ENCODE measurements at regions not wholly inside any gene's neighbourhood (a gene's known extent, or its start where the extent isn't known, plus 50 kb on each side); places are given as distances from the start of the nearest gene placed in this dataset.

DNA sequence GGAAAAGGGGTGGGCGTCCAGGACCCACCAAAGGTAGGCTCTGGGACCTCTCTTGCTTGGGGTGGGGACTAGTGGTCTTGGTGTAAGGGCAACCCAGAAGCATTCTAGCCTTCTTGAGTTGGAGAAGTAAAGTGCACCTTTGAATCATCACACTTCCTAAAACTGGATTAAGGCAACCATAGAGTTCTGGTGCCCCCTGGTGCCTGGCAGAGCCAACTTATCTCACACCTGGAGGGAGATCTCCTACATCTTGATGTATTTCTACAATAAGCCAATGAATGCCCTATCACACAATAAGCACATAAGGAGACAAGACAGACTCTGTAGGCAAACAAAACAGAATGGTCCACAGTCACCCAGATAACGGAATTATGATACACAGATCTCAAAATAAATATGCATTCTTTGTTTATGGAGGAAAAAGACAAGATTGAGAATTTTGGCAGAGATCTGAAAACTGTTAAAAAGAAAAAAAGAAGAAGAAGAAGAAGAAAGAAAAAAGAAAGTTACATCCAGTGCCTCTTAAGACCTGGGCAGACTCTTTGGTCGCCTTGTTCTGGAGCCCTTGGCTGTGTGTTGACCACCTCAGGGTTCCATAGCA lies 95.9 kb upstream of the PPP2R5C start:
- Mint-ChIP-seq H3K27ac (ENCODE audit: unreplicated experiment) (no peak overlapping the region), H3K9me3 (ENCODE audit: unreplicated experiment) (peaks cover 13% of the 10 kb centered on the region), H3K27me3 (ENCODE audit: insufficient read depth, unreplicated experiment) (peaks cover 10% of the 10 kb centered on the region), H3K36me3 (ENCODE audit: insufficient read depth, unreplicated experiment) (no peaks in the 10 kb centered on the region), H3K4me1 (ENCODE audit: low read depth, unreplicated experiment) (no peaks in the 10 kb centered on the region), H3K4me3 (ENCODE audit: unreplicated experiment) (no peak overlapping the region)
- no peaks in the 10 kb centered on the region for H3K27me3 ChIP-seq (replicated peaks; ENCODE audit: control insufficient read depth, insufficient read depth, low read length)
- DNase-seq, result peak; percentile 50 to 59
- peak; percentile 45 to 55 for TF ChIP-seq CTCF (IDR thresholded peaks at IDR 0.05; ENCODE audit: insufficient read depth in 1 of 2, low read depth in 1 of 2, low read length in 1 of 2, severe bottlenecking in 1 of 2, unreplicated experiment in 1 of 2)
- ChIA-PET POLR2A (no interaction called here), CTCF (no interaction called here)
- no TSS peak for BruUV-seq (replicated peaks)
- no peak overlapping the region for H3K4me3 ChIP-seq (ENCODE audit: low read depth, low read length)
- intact Hi-C loops (cut with micrococcal nuclease; ENCODE audit: unreplicated experiment), result no loop called here
- H3K9me3 ChIP-seq, result no peaks in the 10 kb centered on the region
- H3K4me1 ChIP-seq, result no peaks in the 10 kb centered on the region
- H3K36me3 ChIP-seq (ENCODE audit: control insufficient read depth, insufficient read depth, low read length), result no peaks in the 10 kb centered on the region

GRCh38 chr14:101666264-101666663 lies 95.2 kb upstream of the PPP2R5C start:
- no peaks in the 10 kb centered on the region for H3K4me1 ChIP-seq
- TF ChIP-seq CTCF (IDR thresholded peaks at IDR 0.05; ENCODE audit: insufficient read depth in 1 of 2, low read depth in 1 of 2, low read length in 1 of 2, severe bottlenecking in 1 of 2, unreplicated experiment in 1 of 2), result no peak
- H3K4me1 Mint-ChIP-seq (ENCODE audit: low read depth, unreplicated experiment), result no peaks in the 10 kb centered on the region
- no peaks in the 10 kb centered on the region for H3K36me3 Mint-ChIP-seq (ENCODE audit: insufficient read depth, unreplicated experiment)
- ChIA-PET POLR2A (no interaction called here), CTCF (interaction anchor here (0.7 kb wide), 1 partner anchor 185 kb away, joined by 3 read pairs; no protein-coding TSS in a partner anchor)
- no peaks in the 10 kb centered on the region for H3K27me3 ChIP-seq (replicated peaks; ENCODE audit: control insufficient read depth, insufficient read depth, low read length)
- H3K36me3 ChIP-seq (ENCODE audit: control insufficient read depth, insufficient read depth, low read length), result no peaks in the 10 kb centered on the region
- no peak overlapping the region for H3K27ac Mint-ChIP-seq (ENCODE audit: unreplicated experiment)
- H3K4me3 ChIP-seq (ENCODE audit: low read depth, low read length), result no peak overlapping the region
- peaks cover 11% of the 10 kb centered on the region for H3K27me3 Mint-ChIP-seq (ENCODE audit: insufficient read depth, unreplicated experiment)
- peaks cover 13% of the 10 kb centered on the region for H3K9me3 Mint-ChIP-seq (ENCODE audit: unreplicated experiment)
- no peak overlapping the region for H3K4me3 Mint-ChIP-seq (ENCODE audit: unreplicated experiment)
- no TSS peak for BruUV-seq (replicated peaks)
- H3K9me3 ChIP-seq, result no peaks in the 10 kb centered on the region; the same call in 1 of the 2 replicates
- intact Hi-C loops (cut with micrococcal nuclease; ENCODE audit: unreplicated experiment), result no loop called here
- no peak for DNase-seq

GRCh38 chr14:101669629-101670028 lies 91.9 kb upstream of the PPP2R5C start:
- BruUV-seq (replicated peaks), result no TSS peak
- DNase-seq, result no peak
- Mint-ChIP-seq H3K4me3 (ENCODE audit: unreplicated experiment) (no peak overlapping the region), H3K27ac (ENCODE audit: unreplicated experiment) (no peak overlapping the region), H3K4me1 (ENCODE audit: low read depth, unreplicated experiment) (no peaks in the 10 kb centered on the region), H3K27me3 (ENCODE audit: insufficient read depth, unreplicated experiment) (peaks cover 13% of the 10 kb centered on the region), H3K36me3 (ENCODE audit: insufficient read depth, unreplicated experiment) (no peaks in the 10 kb centered on the region), H3K9me3 (ENCODE audit: unreplicated experiment) (peaks cover 13% of the 10 kb centered on the region)
- H3K36me3 ChIP-seq (ENCODE audit: control insufficient read depth, insufficient read depth, low read length), result no peaks in the 10 kb centered on the region
- H3K4me3 ChIP-seq (ENCODE audit: low read depth, low read length), result no peak overlapping the region
- no peaks in the 10 kb centered on the region; the same call in 1 of the 2 replicates for H3K9me3 ChIP-seq
- H3K4me1 ChIP-seq, result no peaks in the 10 kb centered on the region
- H3K27me3 ChIP-seq (replicated peaks; ENCODE audit: control insufficient read depth, insufficient read depth, low read length), result no peaks in the 10 kb centered on the region
- CTCF ChIA-PET, result no interaction called here
- POLR2A ChIA-PET, result no interaction called here
- TF ChIP-seq CTCF (IDR thresholded peaks at IDR 0.05; ENCODE audit: insufficient read depth in 1 of 2, low read depth in 1 of 2, low read length in 1 of 2, severe bottlenecking in 1 of 2, unreplicated experiment in 1 of 2), result no peak
- intact Hi-C loops (cut with micrococcal nuclease; ENCODE audit: unreplicated experiment), result no loop called here

All from Caco-2 (cell line).